NCI-H524 (cell line): ENCODE measurements at regions not wholly inside any gene's neighbourhood (a gene's known extent, or its start where the extent isn't known, plus 50 kb on each side); places are given as distances from the start of the nearest gene placed in this dataset.

Experiments used
- DNase-seq, 2 experiments: peaks; one replicate each; lab custom pipeline; 2025; lab: John Stamatoyannopoulos, UW

DNA sequence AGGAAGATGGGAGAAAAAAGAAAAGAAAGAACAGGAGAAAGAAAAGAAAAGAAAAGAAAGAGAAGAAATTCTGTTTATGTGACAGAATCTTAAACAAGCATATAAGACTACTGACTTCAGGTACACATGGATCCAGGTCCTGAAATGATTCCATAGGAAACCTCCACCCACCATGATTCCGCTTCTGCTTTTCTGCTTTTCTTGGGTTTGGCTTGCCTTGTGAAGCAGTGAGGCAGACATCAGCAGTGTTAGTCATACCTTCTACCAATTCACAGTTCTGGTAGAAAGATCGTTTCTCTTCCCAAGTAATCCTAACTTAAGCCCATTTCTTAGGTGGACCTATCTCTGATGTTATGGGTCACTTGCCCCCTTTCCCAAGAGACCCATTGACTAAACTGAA is 660.1 kb upstream of the RBFOX1 start:
- no peak for DNase-seq

DNA sequence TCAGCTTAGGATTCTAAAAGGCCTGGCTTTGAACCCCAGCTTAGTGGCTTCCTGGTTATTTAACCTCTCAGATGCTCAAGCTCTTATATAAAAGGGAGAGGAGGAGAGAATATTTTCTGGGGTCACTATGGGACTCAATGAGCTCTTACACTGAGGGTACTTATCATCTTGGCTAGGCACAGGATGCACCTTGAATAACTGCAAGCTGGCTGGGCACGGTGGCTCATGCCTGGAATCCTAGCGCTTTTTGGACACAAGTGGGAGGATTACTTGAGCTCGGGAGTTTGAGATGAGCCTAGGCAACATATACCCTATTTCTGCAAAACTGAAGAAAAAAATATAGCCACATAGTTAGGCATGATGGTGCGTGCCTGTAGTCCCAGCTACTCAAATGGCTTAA is 665.3 kb upstream of the RBFOX1 start:
- no peak for DNase-seq

- no peak for DNase-seq
Observed at GRCh38 chr16:6665126-6665525, 667.5 kb upstream of the RBFOX1 start.

DNA sequence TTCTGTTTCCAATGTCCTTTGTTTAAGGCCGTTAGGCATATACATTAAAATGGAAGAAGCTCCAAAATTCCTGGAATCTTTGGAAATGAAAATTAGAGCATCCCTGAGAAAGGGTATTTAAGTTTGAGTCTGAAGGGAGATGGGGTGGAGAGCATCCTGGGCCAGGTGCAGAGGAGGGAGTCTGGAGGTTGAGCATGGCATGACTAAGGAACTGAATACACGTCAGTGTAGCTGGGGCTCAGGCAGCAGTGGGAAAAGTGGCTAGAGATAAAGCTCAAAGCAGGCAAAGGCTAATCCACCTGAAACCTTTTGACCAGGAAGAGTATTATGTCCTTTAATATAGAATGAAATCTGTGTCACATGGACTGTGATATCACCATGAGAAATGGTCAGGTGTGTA is 669.0 kb upstream of the RBFOX1 start:
- no peak for DNase-seq

DNA sequence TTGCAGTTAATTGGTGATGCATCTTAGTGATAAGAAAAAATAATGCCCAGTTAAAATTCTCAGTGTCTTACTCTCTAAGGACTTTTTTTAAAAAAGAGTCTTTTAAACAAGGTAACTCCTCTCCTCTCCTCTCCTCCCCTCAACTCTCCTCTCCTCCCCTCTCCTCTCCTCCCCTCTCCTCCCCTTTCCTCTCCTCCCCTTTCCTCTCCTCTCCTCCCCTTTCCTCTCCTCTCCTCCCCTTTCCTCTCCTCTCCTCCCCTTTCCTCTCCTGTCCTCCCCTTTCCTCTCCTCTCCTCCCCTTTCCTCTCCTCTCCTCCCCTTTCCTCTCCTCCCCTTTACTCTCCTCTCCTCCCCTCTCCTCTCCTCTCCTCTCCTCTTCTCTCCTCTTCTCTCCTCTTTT is 675.9 kb upstream of the RBFOX1 start:
- DNase-seq: no peak

DNA sequence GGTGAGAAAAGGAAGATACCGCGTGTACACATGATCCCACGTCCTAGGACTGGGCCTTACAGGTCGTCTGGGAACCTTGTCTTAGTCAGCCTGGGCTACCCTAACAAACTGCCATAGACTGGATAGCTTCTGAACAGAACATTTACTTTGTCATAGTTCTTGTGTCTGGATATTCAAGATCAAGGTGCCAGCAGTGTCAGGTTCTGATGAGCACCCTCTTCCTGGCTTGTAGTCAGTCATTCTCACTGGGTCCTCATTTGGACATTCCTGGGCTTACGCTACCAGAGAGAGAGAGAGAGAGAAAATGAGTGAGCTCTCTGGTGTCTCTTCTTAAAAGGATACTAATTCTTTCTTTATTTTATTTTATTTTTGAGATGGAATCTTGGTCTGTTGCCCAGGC is 685.8 kb upstream of the RBFOX1 start:
- no peak for DNase-seq

DNA sequence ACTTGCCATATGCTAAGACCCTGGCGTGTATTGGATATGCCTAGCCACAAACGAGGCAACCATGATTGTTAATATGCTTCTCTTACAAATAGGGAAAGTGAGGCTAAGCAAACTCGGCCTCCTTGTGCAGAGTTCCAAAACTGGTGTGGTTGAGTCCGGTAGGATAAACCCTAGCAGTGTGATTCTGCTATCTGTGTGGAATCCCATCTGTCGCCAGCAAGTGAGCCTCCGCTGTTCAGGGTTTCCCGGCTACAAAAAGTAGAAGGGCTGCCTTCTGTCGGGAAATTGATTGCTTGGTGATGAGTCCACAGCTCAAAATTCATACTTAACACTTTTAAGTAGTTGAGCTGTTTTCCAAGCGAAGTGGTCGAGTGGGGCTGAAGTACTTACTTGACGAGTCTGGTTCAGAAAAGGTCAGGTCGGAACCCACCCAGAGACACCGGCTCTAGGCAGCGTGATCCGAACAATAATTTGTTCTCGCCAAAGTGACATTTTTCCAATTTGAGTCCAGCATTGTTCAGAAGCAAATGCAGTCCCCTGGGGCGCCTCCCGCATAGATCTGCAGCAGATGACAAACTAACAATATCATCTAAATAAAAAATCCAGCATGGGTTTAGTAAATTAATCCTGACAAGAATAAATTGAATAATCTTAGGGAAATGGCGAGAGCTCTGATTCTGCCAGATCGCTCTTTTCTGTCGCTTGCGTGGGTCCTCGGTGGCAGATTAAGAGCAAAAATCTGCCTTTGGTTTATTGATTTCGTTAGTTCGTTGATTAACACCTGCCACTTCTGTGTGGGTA is 686.7 kb upstream of the RBFOX1 start:
- DNase-seq: peak in 1 of 2 experiments; percentile 1

DNA sequence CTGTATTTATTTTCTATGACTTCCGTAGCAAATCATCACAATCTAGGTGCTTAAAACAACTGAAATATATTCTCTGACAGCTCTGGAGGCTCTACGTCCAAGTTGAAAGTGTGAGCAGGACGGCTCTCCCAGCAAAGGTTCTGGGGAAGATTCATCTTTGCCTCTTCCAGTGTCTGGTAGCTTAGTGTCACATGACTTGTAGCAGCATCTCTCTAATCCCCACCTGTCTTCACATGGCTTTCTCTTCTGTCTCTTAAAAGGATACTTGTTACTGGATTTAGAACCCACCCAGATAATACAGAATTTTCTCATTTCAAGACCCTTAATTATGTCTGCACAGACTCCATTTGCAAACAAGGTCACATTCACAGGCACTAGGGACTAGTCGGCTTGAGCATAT is 687.7 kb upstream of the RBFOX1 start:
- no peak for DNase-seq

- DNase-seq: peak; percentile 3 to 51
Observed at GRCh38 chr16:6643080-6643686, 689.5 kb upstream of the RBFOX1 start.

DNA sequence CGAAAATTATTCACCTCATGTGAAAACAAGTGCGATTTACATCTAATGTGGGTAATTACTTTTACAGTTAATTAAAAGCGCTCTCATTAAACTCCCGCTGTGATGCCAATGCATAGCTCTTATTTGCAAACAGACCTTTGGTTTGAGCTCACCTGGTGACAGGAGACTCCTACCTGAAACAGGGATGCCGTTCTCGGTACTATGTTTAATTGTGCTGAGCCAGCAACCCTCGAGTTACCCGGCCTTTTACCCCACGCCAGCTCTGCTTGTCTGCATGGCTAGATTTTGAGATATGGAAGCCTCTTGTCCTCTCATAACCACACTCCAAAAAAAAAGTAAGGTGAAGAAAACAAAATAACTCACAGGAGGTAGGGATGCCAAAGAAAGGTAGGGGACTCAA is 690.4 kb upstream of the RBFOX1 start:
- no peak for DNase-seq

GRCh38 chr16:6641091-6641490 is 691.6 kb upstream of the RBFOX1 start:
- no peak for DNase-seq

DNA sequence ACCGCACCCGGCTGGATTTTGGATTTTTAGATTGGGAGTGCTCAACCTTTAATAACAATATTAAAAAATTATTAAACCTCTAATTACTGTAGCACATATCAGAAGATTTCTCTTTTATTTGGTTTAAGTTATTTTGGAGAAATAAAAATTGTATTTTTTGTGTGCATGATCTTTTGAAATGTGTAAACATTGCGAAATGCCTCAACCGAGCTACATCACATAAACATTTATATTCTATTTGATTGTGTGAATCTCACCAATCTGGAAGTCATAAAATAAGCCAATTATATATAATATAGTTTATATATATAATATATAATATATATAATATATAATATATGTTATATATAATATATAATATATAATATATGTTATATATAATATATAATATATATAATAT is 696.2 kb upstream of the RBFOX1 start:
- no peak for DNase-seq

GRCh38 chr16:6634151-6634550 is 698.5 kb upstream of the RBFOX1 start:
- DNase-seq: no peak

GRCh38 chr16:6633456-6633855 is 699.2 kb upstream of the RBFOX1 start:
- no peak for DNase-seq

- no peak for DNase-seq
Observed at GRCh38 chr16:6629110-6629509, 703.5 kb upstream of the RBFOX1 start.

- no peak for DNase-seq
Observed at GRCh38 chr16:6625606-6626005, 707.0 kb upstream of the RBFOX1 start.

GRCh38 chr16:6618874-6619273 is 713.8 kb upstream of the RBFOX1 start:
- no peak for DNase-seq

- DNase-seq: no peak
Observed at GRCh38 chr16:6616746-6617145, 715.9 kb upstream of the RBFOX1 start.

DNA sequence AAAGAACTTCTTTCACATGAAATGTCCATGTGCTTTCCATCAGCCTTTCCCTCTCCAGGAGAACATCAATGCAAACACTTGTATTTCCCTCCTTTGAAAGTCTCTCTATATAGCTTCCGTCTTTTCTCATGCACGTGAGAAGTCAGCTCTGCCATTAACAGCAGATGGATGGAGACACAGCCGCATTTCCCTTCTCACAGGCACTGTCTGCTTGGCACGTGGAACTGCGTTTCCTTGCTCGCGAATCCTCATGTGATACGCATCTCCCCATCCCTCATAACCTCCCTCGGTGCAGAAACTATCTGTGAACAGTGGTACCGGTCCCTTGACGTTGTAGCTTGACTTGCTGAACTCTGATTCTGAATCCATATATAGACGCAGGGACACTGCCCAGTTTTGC is 717.0 kb upstream of the RBFOX1 start:
- DNase-seq: no peak

GRCh38 chr16:6611535-6611934 is 721.1 kb upstream of the RBFOX1 start:
- no peak for DNase-seq

DNA sequence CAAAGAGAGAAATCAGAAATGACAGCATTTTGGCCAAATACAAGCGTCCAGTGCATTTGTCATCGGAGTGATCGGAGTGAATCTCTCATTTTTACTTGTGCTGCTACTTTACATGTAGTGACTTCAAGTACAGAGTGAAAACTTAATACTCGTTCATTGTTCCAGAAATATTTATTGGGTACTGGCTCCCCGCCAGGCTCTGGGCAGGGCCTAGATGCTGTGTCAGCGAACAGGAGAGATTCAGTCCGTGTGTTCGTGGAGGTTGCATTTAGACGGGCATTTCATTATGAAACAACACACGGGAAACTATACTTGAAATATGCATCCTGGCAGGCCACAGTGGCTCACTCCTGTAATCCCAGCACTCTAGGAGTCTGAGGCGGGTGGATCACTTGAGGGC is 727.2 kb upstream of the RBFOX1 start:
- DNase-seq: no peak

DNA sequence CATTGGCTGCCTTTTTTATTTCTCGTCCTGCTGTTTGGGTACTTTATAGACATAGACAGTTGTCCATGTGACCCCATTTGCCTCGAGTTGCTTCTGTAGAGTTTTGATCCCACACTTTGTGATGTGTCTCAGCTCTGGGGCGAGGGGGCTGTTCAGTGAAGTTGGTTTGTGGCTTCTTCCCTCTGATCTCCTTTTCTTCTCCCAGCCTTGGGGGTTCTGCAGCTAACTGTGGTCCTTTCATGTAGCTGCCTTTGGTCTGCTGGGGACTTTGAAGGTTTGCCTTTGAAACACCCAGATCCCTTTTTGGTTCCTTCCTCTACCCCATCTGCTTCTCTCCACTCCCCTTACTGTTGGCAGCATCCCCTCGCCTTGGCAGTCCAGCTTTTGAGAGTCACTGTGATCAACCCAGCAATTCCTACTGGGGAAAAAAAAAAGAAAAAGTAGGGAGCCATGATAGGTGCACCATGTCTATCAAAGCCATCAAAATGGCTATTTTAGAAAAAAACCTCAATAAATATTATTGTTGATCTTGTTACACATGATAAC is 728.8 kb upstream of the RBFOX1 start:
- no peak for DNase-seq

GRCh38 chr16:6602405-6602804 is 730.2 kb upstream of the RBFOX1 start:
- no peak for DNase-seq

DNA sequence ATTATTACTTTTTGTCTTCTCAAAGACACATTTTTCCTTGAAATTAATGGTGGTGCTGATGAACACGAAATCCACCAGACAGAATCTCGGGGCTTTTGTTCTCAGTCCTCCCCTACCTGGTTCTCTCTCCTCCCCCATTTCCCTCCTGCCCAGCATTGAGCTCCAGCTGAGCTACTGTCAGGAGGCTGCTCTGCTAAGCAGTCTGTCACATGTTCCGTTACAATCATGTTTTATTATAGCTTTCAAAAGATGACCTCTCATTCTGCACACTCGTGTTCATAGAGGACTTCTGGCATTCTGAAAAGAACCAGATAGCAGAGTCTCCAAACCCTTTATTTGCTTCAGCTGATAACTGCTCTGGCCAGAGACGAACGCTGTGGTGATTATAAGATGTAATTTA is 732.5 kb upstream of the RBFOX1 start:
- DNase-seq: no peak
